GM21423 (cell line): ENCODE measurements at regions not wholly inside any gene's neighbourhood (a gene's known extent, or its start where the extent isn't known, plus 50 kb on each side); places are given as distances from the start of the nearest gene placed in this dataset.

Experiments
- ATAC-seq: cut with Tn5 transposase; IDR thresholded peaks from one replicate; pipeline ENCODE4 v1.9.1; 2021; ENCODE audit warnings: mild to moderate bottlenecking, moderate library complexity; ENCODE audit not compliant: unreplicated experiment

GRCh38 chr15:69574506-69574905, 121.9 kb downstream of the RPLP1 start:
- no peak for ATAC-seq

DNA sequence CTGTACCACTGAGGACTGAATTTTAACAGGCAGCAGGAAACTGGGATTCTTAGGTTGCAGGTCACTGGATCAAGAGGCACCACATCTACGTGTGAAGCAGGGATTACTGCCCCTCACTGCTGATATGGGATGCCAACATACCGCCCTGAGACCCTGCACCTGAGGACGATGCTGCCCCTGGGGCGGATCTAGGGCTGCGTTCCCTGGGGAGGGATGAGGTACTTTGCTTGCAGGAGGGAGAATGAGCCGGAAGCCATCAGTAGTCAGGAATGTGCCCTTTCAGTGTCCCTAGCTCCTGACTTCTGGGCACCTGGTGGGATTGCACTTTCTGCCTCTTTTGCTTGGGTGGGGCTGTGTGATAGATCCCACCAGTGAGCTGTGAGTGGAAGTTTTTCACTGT, 122.8 kb downstream of the RPLP1 start:
- no peak for ATAC-seq

DNA sequence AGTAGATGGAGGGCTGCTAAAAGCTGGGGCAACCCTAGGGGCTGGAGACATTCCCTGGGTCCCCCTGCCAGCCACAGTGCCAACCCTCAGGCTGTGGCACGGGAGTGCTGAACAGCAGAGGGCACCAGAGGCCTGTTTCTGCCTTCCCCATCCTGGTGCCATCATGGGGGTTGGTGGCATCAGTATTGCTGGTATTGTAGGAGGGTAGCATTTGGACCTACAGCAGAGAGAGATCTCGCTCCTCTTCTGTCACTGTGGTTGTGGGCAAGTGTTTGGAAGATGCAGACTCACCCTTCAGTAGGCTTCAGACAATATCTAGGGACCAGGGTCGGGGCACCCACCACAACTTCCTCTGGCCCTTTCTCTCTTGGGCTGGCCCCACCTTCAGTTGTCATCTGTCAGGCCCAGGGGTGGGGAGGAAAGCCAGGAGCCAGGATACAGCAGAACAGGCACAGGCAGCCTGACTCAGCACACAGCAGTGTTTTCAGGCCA, 123.5 kb downstream of the RPLP1 start:
- no peak for ATAC-seq

GRCh38 chr15:69576948-69577351, 124.3 kb downstream of the RPLP1 start:
- ATAC-seq, result no peak

GRCh38 chr15:69577397-69577796, 124.8 kb downstream of the RPLP1 start:
- ATAC-seq, result no peak

- no peak for ATAC-seq
Measured at GRCh38 chr15:69578252-69578651, 125.6 kb downstream of the RPLP1 start.

DNA sequence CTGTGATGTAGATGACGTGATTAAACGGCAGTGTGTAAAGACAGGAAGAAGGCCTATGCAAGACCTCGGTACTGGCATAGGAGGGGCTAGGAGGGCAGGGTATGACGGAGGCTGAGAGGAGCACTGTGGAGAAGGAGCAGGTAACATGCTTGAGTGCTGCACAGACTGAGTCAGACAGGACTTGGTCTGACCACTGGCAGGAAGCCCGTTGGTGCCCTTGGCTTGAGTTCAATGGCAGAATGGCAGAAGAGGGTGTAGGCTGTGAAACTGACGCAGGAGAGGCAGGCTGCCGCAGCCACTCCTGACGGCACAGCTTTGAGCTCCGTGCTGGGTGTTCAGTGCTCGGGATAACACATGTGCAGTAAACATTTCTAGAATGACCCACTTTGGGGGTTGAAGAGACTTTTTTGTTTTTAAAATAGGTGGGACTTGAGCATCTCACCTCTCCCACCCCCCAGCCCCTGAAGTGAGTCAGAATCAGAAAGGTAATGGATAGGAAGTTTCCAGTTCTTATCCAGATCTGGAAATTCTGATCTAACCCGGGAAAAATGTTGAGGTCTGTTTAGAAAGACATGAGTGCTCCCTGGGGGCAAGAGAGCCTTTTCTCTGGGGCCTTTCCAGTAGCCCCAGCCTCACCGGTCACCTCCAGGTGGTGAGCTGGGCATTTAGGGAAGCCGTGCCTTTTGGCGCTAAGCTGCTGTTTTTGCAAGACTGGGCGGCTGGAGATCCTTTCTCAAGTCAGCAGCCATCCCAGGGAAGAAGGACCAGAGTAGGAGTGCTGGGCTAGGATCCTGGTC, 126.4 kb downstream of the RPLP1 start:
- ATAC-seq, result no peak

DNA sequence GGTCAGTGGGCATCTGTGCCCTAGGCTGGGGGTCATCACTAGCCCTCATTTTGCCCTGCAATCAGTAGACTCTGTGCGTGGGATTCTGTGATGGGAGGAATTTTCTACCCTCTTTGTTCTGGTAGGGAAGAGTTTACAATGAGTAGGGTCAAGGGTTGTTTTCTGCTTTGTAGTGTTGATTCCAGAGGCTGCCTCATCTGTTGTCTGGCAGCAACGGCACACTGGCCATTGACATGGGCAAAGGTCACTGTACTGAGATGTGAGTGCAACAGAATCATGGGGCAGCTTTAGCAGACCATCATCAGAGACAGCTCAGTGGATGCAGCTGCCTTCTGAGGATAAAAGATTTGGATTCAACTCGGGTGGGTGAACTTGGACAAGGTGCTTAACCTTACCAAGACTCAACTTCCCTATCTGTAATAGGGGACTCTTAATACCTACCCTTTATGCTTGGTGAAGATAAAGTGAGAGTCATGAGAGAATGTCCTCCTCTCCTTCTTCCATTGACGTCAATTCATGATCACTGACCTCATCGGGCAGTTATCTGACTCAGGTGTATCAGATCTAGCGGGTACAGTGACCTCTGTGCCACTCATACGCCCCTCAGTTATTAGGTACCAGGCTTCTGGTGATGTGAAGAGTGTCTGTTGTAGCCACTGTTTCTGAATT, 127.5 kb downstream of the RPLP1 start:
- ATAC-seq, result no peak

GRCh38 chr15:69583626-69584025, 131.0 kb downstream of the RPLP1 start:
- ATAC-seq, result no peak

- no peak for ATAC-seq
Measured at GRCh38 chr15:69585937-69586336, 133.3 kb downstream of the RPLP1 start.

DNA sequence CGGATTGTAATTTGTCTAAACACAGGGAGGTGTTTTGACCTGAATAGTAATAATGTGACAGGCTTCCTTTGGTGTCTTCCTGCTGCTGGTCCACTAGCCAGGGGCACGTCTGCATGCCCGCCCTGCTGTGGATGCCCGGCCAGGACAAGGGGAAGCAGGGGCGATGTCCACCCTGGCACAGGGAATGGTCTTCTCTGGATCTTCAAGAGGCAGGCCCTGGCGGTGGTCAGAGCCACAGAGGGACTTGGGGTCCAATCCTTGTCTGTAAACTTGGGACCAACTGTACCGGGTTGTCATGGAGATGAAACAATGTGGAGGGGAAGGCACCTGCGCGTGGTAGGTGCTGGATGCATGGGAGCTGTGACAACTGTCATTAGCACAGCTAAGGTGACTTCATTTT, 134.1 kb downstream of the RPLP1 start:
- no peak for ATAC-seq

- ATAC-seq, result no peak
Measured at GRCh38 chr15:69587723-69588426, 135.3 kb downstream of the RPLP1 start.

DNA sequence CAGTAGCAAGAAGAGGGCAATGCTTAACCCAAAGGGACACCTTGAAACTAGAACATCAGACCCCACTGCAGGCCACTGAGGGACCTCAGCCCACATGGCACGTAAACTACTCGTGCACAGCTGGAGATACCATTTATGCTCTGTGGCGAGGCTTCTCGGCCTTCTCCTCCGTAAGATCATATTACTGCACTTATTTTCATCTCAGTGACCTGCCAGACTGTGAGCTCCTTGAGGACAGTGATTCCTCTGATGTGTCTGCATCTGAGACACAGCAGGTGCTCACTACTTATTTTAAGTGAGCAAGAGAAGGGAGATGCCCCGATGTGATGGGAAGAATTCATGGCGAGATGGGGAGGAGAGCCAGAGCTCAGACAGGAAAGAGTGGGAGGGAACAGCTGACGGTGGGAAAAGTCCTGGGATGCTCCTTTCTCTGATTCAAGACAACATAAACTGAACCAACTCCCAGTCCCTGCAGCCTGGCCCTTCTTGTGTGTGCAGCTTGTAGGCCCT, 137.6 kb downstream of the RPLP1 start:
- no peak for ATAC-seq

GRCh38 chr15:69590932-69591524, 138.4 kb downstream of the RPLP1 start:
- ATAC-seq, result no peak

GRCh38 chr15:69591905-69592508, 139.4 kb downstream of the RPLP1 start:
- ATAC-seq, result no peak

GRCh38 chr15:69592954-69593353, 140.3 kb downstream of the RPLP1 start:
- no peak for ATAC-seq

GRCh38 chr15:69593488-69593887, 140.9 kb downstream of the RPLP1 start:
- no peak for ATAC-seq

DNA sequence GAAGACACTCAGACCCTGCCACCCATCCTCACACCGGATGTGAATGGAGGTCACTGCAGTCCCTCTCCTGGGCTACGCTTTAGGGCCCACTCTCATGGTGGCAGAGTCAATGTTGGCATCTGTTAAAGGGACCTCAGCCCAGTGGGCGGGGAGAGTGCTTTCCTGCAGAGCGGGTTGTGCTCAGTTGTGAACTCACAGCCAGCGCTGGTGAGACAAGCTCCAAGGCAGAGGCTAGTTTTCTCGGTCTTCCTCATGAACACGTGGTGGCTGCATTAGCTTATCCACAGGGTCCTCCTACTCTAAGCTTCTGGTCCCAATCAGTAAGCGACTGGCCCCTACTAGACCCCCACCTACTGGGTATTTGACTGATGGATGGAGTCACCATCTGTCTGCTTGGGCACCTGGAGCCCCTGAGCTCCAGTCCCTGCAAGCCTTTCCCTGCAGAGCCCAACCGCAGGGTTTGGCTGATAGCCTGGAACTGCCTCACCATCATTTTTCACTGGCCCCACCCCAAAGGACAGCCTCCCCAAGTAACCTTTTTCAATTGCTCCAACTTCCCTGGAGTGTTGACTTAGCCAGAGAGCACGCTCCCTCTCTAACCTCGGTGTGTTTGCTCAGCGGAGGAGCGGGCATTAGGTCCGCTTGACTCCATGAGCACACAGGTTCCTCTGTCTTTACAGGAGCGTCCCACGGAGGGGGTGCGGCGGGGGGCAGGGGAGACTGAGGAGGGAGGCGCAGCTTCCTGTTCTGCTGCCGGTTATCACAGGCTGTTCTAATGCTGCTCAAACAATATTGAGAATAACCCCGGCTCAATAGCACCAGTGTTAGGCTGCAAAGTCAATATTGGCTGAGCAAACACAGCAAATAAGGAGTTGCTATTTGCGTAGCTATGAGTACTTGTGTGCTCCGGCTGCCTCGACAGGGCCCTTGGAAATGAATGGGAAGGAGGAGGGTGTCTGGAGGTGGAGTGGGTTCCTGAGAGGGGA, 141.7 kb downstream of the RPLP1 start:
- ATAC-seq, result no peak

DNA sequence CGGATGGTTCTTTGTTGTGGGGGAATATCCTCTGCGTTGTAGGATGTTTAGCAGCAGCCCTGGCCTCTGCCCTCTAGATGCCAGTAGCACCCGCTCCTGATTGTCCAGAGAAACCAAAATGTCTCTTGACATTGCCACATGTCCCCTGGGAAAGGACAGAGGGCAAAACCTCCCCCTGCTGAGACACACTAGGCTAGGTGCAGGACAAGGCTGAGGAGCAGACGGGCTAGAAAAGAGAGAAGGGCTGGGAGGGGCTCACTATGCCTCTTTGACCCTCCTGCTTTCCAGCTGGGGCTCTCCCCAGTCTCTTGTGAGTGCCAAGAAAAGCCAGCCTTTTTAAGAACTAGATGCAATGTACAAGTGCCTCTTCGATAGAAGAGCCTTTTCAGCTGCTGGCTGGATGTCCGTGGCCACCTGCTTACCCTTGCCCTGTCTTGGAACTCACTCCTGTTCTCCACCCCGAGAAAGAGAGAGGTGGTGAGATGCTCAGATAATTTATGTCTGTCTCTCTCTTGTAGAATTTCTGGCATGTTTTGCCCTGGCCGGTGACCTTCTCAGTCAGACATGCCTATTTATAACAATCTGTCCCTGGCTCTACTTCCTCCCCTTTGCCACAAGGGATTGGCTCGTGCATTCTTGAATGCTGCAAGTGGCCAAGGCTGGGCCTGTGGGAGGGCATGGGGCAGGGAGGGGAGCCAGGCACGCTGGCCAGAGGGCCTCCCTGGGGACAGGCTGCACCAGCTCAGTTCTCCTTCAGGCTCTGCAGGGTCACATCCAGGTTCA, 142.6 kb downstream of the RPLP1 start:
- ATAC-seq, result no peak
